GM12874 (cell line): ENCODE measurements at regions not wholly inside any gene's neighbourhood (a gene's known extent, or its start where the extent isn't known, plus 50 kb on each side); places are given as distances from the start of the nearest gene placed in this dataset.

Source experiments
- TF ChIP-seq, protein P1 (sequence below): IDR thresholded peaks from 2 replicates; pipeline ENCODE4 v1.5.1; 2011; ENCODE audit warnings: low read depth, mild to moderate bottlenecking, control low read depth, low read length, moderate library complexity; ENCODE audit not compliant: insufficient read depth

DNA sequence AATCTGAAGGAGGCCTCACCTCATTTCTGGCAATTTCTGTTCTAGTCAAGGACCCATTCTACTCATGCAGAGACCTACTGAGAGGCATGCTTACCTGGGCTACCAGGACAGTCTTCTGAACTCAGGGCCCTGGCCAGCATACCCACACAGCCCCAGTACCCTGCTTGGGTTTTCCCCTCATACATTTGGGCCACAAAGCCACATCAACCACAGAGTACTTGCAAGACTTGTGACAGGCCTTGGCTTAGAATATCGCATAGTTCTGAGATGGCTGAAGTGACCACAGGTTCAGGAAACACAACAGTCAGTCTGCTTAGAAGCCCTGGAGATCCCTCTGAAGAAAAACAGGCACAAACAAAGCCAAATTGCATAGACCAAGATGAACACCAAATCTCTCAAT lies 758.8 kb upstream of the CDH9 start:
- TF ChIP-seq, protein P1, sequence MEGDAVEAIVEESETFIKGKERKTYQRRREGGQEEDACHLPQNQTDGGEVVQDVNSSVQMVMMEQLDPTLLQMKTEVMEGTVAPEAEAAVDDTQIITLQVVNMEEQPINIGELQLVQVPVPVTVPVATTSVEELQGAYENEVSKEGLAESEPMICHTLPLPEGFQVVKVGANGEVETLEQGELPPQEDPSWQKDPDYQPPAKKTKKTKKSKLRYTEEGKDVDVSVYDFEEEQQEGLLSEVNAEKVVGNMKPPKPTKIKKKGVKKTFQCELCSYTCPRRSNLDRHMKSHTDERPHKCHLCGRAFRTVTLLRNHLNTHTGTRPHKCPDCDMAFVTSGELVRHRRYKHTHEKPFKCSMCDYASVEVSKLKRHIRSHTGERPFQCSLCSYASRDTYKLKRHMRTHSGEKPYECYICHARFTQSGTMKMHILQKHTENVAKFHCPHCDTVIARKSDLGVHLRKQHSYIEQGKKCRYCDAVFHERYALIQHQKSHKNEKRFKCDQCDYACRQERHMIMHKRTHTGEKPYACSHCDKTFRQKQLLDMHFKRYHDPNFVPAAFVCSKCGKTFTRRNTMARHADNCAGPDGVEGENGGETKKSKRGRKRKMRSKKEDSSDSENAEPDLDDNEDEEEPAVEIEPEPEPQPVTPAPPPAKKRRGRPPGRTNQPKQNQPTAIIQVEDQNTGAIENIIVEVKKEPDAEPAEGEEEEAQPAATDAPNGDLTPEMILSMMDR: no peak

DNA sequence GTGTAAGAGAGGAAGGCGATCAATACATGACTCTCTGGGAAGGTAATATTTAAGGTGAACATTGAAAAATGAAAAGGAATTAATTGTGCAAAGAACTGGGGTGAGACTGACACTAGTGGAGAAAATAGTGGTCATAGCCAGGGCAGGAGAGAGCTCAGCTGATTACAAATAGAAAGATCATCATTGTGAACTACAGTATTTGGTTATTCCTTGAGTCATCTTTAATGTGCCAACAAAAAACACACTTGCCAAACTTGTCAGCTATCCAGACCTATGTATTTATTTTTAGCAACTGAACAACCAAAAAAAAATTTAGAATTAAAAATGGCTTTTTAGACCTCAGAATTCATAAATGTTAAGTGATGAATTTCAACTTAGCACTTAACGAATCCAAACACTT lies 749.8 kb upstream of the CDH9 start:
- TF ChIP-seq, protein P1: no peak

DNA sequence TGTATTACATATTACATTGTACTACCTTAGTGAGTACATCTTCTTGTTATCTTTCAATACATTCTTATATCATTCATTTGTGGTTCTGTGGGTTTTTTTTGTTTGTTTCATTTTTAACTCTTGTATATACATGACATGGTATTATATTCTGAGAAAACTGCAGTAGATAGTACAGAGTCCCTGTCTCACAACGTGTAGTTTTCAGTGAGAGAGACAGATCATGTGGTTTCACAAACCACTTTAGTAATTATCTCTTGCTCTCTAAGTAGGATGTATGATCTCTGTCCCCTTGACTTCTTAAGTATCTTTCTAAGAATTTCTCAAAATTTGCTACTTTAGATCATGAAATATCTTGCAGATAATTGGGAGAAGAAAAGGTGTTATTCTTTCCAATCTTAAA lies 745.9 kb upstream of the CDH9 start:
- TF ChIP-seq, protein P1: no peak

DNA sequence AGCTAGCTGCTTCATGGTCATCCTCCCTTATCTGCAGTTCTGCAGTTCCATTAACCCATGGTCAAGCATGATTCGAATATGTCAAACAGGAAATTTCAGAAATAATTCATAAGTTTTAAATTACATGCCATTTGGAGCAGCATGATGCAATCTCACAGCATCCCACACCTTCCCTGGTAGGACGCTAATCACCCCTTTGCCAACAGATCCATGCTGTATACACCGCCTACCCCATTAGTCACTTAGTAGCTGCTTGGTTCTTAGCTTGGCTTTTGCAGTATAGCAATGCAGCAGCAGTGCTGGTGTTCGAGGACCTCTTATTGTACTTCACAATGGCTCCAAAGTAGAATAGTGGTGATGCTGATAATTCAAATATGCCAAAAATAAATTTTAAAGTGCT lies 739.7 kb upstream of the CDH9 start:
- TF ChIP-seq, protein P1: no peak

DNA sequence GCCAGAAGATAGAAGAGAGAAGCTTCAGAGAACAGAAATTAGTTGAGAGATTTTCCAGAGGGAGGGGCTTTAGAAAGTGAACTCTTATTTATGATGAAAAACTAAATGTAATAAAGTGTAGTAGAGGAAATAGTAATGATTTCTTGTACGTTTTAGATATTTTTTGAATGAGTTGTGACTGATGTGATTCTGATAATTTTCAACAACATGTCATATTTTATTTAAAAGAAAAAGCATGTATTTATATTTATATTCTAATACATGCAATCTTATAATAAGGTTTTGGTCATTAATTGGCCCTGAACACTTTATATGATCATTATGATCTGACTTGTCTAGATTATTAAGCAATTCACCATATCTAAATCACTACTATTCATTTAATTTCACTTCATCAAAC lies 735.2 kb upstream of the CDH9 start:
- TF ChIP-seq, protein P1: no peak

DNA sequence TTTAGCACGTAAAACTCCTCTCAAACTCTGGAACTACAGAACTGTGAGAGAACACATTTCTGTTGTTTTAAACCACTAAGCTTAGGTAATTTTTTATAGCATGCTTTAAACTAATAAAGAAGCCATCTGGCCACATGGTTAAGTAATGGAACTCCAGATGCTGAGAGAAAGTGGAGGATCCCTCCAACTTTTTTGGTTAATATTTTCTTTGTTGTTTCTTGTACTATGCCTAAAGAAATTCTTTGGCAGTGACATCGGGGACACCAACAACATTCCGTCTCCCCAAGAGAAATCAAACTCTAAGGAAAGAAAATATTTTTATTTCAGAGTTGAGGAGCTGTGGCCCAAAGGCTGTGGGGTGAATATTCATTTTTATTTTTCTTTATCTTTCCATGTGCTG lies 734.8 kb upstream of the CDH9 start:
- TF ChIP-seq, protein P1: no peak

DNA sequence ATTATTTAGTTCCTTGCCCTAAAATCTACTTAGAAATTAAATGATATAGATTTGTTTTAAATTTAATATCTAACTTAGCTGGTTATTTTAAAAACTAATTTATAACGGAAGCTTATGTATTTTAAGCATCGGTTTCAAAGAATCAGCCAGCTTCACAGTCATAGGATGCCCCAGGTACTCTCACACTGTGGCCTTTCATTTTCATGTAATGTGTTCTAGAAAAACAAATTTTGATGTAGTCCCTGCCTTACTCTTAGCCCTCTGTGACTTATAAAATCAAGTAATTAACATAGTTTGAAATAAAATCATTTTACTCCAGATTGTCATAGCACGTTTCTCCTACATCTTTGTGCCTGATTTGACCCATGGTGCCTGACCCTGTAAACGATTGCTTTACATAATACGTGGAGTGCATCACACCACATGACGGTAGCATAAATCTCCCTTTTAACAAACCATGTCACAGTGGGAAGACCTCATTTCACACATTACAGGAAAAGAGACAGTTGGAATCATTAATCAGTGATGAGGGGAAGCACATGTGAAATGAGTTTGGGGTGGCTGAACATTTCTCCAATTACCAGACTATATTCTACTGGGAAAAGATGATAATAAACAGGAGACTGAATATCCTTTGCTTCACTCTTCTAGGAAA lies 731.5 kb upstream of the CDH9 start:
- TF ChIP-seq, protein P1: no peak
